ENCODE measurements at regions not wholly inside any gene's neighbourhood (a gene's known extent, or its start where the extent isn't known, plus 50 kb on each side); places are given as distances from the start of the nearest gene placed in this dataset.

DNA sequence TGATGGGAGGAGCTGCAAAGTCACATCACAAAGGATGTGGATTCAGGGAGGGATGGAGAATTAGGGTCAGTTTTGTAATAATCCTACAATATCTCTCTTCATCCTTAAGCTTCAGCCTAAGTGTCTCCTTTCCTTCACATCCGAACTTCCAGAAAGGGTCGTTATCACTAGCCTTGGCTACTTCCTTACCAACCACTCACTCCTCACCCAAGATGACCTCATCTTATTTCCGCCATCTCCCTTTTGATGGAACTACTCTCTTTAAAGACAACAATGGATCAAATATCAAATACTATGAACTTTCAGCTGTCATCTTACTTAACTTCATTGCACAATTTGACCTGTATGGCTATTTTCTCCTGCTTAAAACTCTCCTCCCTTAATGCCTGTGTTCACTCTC lies 69.6 kb upstream of the BARHL2 start:
- TF ChIP-seq CTCF (IDR thresholded peaks at IDR 0.05) (no peak), EP300 (IDR thresholded peaks at IDR 0.05; ENCODE audit: low read depth) (no peak), POLR2A (IDR thresholded peaks at IDR 0.05) (no peak), POLR2AphosphoS5 (IDR thresholded peaks at IDR 0.05) (no peak)
